HepG2 (cell line): ENCODE measurements at regions not wholly inside any gene's neighbourhood (a gene's known extent, or its start where the extent isn't known, plus 50 kb on each side); places are given as distances from the start of the nearest gene placed in this dataset.

ENCODE experiments used
- ATAC-seq: fragments of 200-7000 bp; cut with Tn5 transposase; 3 replicates; pipeline ENCODE4 v1.9.1; 2020; ENCODE audit warnings: mild to moderate bottlenecking, moderate library complexity
- BruUV-seq: library from RNA; stranded (reverse); fragments of 400-500 nt; replicated peaks from 2 replicates; lab custom pipeline; 2021; lab: Mats Ljungman, UMichigan
- CTCF ChIA-PET: fragments of 300-600 bp; formaldehyde crosslinking; extraction: SDS; loops from one replicate; lab custom pipeline; 2021; ENCODE audit warnings: low total read pairs, inconsistent platforms, low intra/inter-chr PET ratio; lab: Yijun Ruan, JAX
- POLR2A ChIA-PET: fragments of 350-600 bp; sonication (Branson Sonifier 250); formaldehyde crosslinking; loops from one replicate; lab custom pipeline; 2020; ENCODE audit warnings: antibody characterized with exemption, inconsistent platforms; lab: Yijun Ruan, JAX
- DNase-seq: peaks from one replicate; pipeline ENCODE4 v3.0.0-alpha.2; 2015; ENCODE audit warnings: low spot score
- FAIRE-seq: peaks from 3 replicates; lab custom pipeline; 2011; peaks lifted over from hg19 to GRCh38; lab: Jason Lieb, UNC
- H2AFZ ChIP-seq: one replicate; pipeline ENCODE4 v1.6.1; 2011; ENCODE audit warnings: low read length, inconsistent platforms
- H3K27ac ChIP-seq: fragments of 300-600 bp; 3 replicates; pipeline ENCODE4 v1.8.0; 2011; ENCODE audit warnings: mixed run types, mild to moderate bottlenecking, mixed read lengths, low read length, inconsistent platforms; ENCODE audit not compliant: insufficient read depth; ENCODE audit errors: extremely low read length
- H3K27me3 ChIP-seq, 2 experiments: fragments of 200-600 bp in 1 of 2; 2 replicates in 1 of 2; 3 replicates in 1 of 2; pipeline versions ENCODE4 v1.6.0 to v1.8.0; 2011; ENCODE audit warnings: low read length in 2 of 2, mild to moderate bottlenecking in 2 of 2, moderate library complexity in 2 of 2, inconsistent platforms in 1 of 2; ENCODE audit not compliant: insufficient read depth in 2 of 2, control insufficient read depth in 1 of 2
- H3K36me3 ChIP-seq, 2 experiments: fragments of 200-600 bp in 1 of 2; replicated peaks in 1 of 2; 2 replicates in 1 of 2; 3 replicates in 1 of 2; pipeline versions ENCODE4 v1.5.1 to v1.8.0; 2011; ENCODE audit warnings: low read length in 2 of 2, inconsistent platforms in 1 of 2; ENCODE audit not compliant: insufficient read depth in 2 of 2, control insufficient read depth in 1 of 2
- H3K4me1 ChIP-seq: 2 replicates; pipeline ENCODE4 v1.5.1; 2012; ENCODE audit warnings: low read length, inconsistent platforms; ENCODE audit not compliant: insufficient read depth
- H3K4me2 ChIP-seq: 2 replicates; pipeline ENCODE4 v1.6.0; 2011; ENCODE audit warnings: low read depth, low read length, inconsistent platforms
- H3K4me3 ChIP-seq, 3 experiments: fragments of 200-600 bp in 1 of 3; sonication (generic), shearing (Covaris generic) in 1 of 3; replicated peaks in 1 of 3; 2 replicates each; pipeline ENCODE4 v1.5.1; 2011 to 2016; ENCODE audit warnings: low read length in 3 of 3, inconsistent platforms in 2 of 3, low read depth in 2 of 3, mild to moderate bottlenecking in 2 of 3, control low read depth in 1 of 3, mixed read lengths in 1 of 3; ENCODE audit not compliant: insufficient read depth in 1 of 3
- H3K79me2 ChIP-seq: one replicate; pipeline ENCODE4 v1.6.1; 2011; ENCODE audit warnings: low read length, inconsistent platforms; ENCODE audit not compliant: insufficient read depth
- H3K9ac ChIP-seq: 2 replicates; pipeline ENCODE4 v1.6.0; 2011; ENCODE audit warnings: mild to moderate bottlenecking, low read depth, low read length, inconsistent platforms; ENCODE audit not compliant: insufficient read depth
- H3K9me3 ChIP-seq: 2 replicates; pipeline ENCODE4 v1.5.1; 2012; ENCODE audit warnings: mild to moderate bottlenecking, low read length
- H4K20me1 ChIP-seq: 2 replicates; pipeline ENCODE4 v1.6.0; 2011; ENCODE audit warnings: inconsistent platforms, mild to moderate bottlenecking, low read length, moderate library complexity; ENCODE audit not compliant: insufficient read depth
- JUN ChIP-seq: sonication (generic); formaldehyde crosslinking; IDR thresholded peaks from 2 replicates; pipeline ENCODE4 v1.4.0; 2020; ENCODE audit warnings: mild to moderate bottlenecking, missing genetic modification reagents
- MIXL1 ChIP-seq: IDR thresholded peaks from 2 replicates; pipeline ENCODE4 v1.6.1; 2016
- SRSF1 ChIP-seq: fragments of 200-400 bp; formaldehyde crosslinking; optimal IDR thresholded peaks from 2 replicates; pipeline ENCODE3; 2017; ENCODE audit warnings: mild to moderate bottlenecking, low read depth, low read length, moderate library complexity
- ZNF12 ChIP-seq: sonication (generic); formaldehyde crosslinking; IDR thresholded peaks from 2 replicates; pipeline ENCODE4 v1.5.0; 2020; ENCODE audit warnings: missing genetic modification reagents
- ZNF3 ChIP-seq: IDR thresholded peaks from 2 replicates; pipeline ENCODE4 v1.7.0; 2017; ENCODE audit warnings: inconsistent platforms
- WGBS: methylation state at CpG from one replicate; pipeline ENCODE4 v1.1.6; 2017; ENCODE audit warnings: low lambda C conversion rate; 5-methylcytosine and 5-hydroxymethylcytosine counted together
- in situ Hi-C: cut with HindIII; loops from 2 replicates; pipeline ENCODE4 v1.10.0; 2017; ENCODE audit warnings: low pct_unique_long_range_greater_than_20kb; ENCODE audit not compliant: extremely low pct_ligation_motif_present
- intact Hi-C: fragments of 100-400 bp; cut with micrococcal nuclease; formaldehyde crosslinking; loops from one replicate; pipeline ENCODE4 v1.10.0; 2022; ENCODE audit not compliant: unreplicated experiment
- TF ChIP-seq, protein P1 (sequence below): sonication (generic); formaldehyde crosslinking; IDR thresholded peaks from 2 replicates; pipeline ENCODE4 v1.9.0; 2022; ENCODE audit warnings: low read depth, missing genetic modification reagents

DNA sequence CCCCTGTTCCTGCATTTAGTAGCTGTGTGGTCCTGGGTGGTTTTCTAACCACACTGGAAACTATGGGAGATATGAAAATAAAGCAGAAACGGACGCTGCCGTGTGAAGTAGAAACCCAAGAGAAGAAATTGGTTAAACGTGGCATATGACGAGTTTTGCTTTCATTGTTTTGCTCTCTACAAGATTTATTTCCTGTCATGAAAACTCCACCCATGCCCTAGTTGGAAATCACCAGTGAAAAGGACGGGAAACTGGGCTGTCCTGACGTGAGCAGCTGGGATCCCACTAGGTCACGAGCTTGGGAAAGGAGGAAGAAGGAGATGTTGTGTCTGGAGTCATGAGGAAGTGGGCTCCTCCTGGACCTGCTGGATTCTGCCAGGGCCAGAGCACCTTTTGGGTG is 120.8 kb upstream of the GADD45A start (continued):
- TF ChIP-seq MIXL1 (no peak), SRSF1 (no peak)

GRCh38 chr1:67566803-67567377 is 118.1 kb upstream of the GADD45A start:
- no peaks in the 10 kb centered on the region for H4K20me1 ChIP-seq
- no peaks in the 10 kb centered on the region for H3K36me3 ChIP-seq
- no peak overlapping the region for H3K27ac ChIP-seq
- ATAC-seq (no peak), DNase-seq (no peak), FAIRE-seq (no peak)
- intact Hi-C loops = no loop called here
- no peaks in the 10 kb centered on the region for H3K27me3 ChIP-seq
- in situ Hi-C loops = loop anchor here (10.0 kb wide), 1 partner anchor 118 kb away; the partner anchor contains the start of gene GADD45A
- no peak overlapping the region for H3K4me3 ChIP-seq
- no peak overlapping the region for H2AFZ ChIP-seq
- TF ChIP-seq ZNF12 (0 out of 2 replicates have a peak, but pooled peaks have one; percentile 35), JUN (CRISPR knock-in tag) (no peak)
- no peak overlapping the region for H3K4me2 ChIP-seq
- peaks cover 35% of the 10 kb centered on the region for H3K4me1 ChIP-seq
- WGBS = 37% methylated on average over 2 of the region's 2 CpGs
- ChIA-PET CTCF (no interaction called here), POLR2A (no interaction called here)
- H3K79me2 ChIP-seq = no peaks in the 10 kb centered on the region
- H3K9me3 ChIP-seq = no peaks in the 10 kb centered on the region
- no peak overlapping the region for H3K9ac ChIP-seq
- BruUV-seq = no TSS peak

DNA sequence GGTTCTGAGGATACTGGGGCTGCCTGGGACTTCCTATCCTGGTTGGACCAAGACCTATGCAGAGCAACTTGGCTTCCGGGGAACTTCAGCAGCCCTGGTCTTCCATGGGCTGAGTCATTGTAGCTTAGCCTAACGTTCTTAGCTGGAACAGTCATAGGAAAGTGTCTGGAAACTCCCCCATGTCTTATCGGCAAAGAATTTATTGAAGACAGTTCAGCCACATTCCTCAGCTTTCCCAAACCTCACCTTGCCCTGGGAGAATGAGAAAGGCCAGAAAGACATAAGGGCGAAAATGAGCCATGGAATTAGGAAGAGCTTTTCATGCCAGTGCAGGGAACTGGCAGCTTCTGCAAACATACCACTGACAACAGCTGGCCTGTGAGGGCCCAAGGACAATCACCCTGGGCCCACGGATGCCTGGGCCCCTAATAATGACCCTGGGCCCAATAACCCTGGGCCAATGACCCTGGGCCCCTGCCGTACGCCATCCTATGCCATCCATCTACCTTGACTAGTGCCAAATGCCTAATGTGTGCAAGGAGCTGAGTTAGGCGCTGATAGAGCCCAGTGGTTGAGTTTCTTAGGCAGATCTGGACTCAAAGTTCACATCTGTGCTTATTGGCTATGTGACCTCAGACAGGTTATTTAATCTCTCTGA is 114.4 kb upstream of the GADD45A start:
- CTCF ChIA-PET = no interaction called here
- POLR2A ChIA-PET = interaction anchor here (0.9 to 5.3 kb wide), 3 partner anchors 8 to 118 kb away, joined by 3 to 30 read pairs (median 3); partner anchors contain the start of gene GADD45A
- 40% methylated on average over 7 of the region's 8 CpGs for WGBS
- TF ChIP-seq, protein P1, sequence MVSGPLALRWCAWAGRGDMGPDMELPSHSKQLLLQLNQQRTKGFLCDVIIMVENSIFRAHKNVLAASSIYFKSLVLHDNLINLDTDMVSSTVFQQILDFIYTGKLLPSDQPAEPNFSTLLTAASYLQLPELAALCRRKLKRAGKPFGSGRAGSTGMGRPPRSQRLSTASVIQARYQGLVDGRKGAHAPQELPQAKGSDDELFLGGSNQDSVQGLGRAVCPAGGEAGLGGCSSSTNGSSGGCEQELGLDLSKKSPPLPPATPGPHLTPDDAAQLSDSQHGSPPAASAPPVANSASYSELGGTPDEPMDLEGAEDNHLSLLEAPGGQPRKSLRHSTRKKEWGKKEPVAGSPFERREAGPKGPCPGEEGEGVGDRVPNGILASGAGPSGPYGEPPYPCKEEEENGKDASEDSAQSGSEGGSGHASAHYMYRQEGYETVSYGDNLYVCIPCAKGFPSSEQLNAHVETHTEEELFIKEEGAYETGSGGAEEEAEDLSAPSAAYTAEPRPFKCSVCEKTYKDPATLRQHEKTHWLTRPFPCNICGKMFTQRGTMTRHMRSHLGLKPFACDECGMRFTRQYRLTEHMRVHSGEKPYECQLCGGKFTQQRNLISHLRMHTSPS (CRISPR knock-in tag) = peak; percentile 67; the same call in 1 of the 2 replicates
- TF ChIP-seq ZNF3 = no peak
- no peaks in the 10 kb centered on the region for H4K20me1 ChIP-seq
- H3K4me2 ChIP-seq = no peak overlapping the region
- no peaks in the 10 kb centered on the region for H3K9me3 ChIP-seq
- in situ Hi-C loops (no loop called here), intact Hi-C loops (no loop called here)
- H3K27me3 ChIP-seq = no peaks in the 10 kb centered on the region; a peak in 2 of 5 replicates
- ATAC-seq (peak; percentile 18; the same call in 2 of the 3 replicates), DNase-seq (no peak), FAIRE-seq (no peak)
- no TSS peak for BruUV-seq
- no peaks in the 10 kb centered on the region for H3K79me2 ChIP-seq
- H3K27ac ChIP-seq = no peak overlapping the region
- no peaks in the 10 kb centered on the region for H3K36me3 ChIP-seq
- H3K4me3 ChIP-seq = no peak overlapping the region
- H3K4me1 ChIP-seq = peaks cover 60% of the 10 kb centered on the region
- H3K9ac ChIP-seq = no peak overlapping the region
- H2AFZ ChIP-seq = no peak overlapping the region
